Osteoblast (primary cell): ENCODE measurements at regions not wholly inside any gene's neighbourhood (a gene's known extent, or its start where the extent isn't known, plus 50 kb on each side); places are given as distances from the start of the nearest gene placed in this dataset.
A peak's percentile ranks its signal among the peaks of the same experiment; 100 is the strongest.

ENCODE experiments used
- DNase-seq: peaks from one replicate; pipeline ENCODE4 v3.0.0; 2011; ENCODE audit warnings: low spot score, mixed read lengths; ENCODE audit not compliant: insufficient read length; ENCODE audit errors: missing footprints
- H2AFZ ChIP-seq: 2 replicates; pipeline ENCODE4 v1.6.0; 2011; ENCODE audit warnings: mild to moderate bottlenecking, low read length
- H3K27ac ChIP-seq: 2 replicates; pipeline ENCODE4 v1.5.1; 2011; ENCODE audit warnings: mild to moderate bottlenecking, low read depth, low read length, moderate library complexity
- H3K27me3 ChIP-seq: 2 replicates; pipeline ENCODE4 v1.6.0; 2012; ENCODE audit warnings: mild to moderate bottlenecking, control low read depth, inconsistent platforms, low read length, moderate library complexity; ENCODE audit not compliant: insufficient read depth
- H3K36me3 ChIP-seq: 2 replicates; pipeline ENCODE4 v1.5.1; 2011; ENCODE audit warnings: mild to moderate bottlenecking, low read length, control low read depth, moderate library complexity; ENCODE audit not compliant: insufficient read depth
- H3K4me1 ChIP-seq: 2 replicates; pipeline ENCODE4 v1.5.1; 2011; ENCODE audit warnings: mild to moderate bottlenecking, low read length, control low read depth, moderate library complexity; ENCODE audit not compliant: insufficient read depth
- H3K4me2 ChIP-seq: 2 replicates; pipeline ENCODE4 v1.6.0; 2011; ENCODE audit warnings: mild to moderate bottlenecking, low read length; ENCODE audit not compliant: insufficient read depth
- H3K4me3 ChIP-seq: fragments of 200-600 bp; sonication (generic); 3 replicates; pipeline ENCODE4 v1.5.1; 2012; ENCODE audit warnings: mild to moderate bottlenecking, low read length, inconsistent platforms; ENCODE audit not compliant: insufficient read depth
- H3K79me2 ChIP-seq: 2 replicates; pipeline ENCODE4 v1.6.0; 2012; ENCODE audit warnings: mild to moderate bottlenecking, low read length, control low read depth, inconsistent platforms; ENCODE audit not compliant: insufficient read depth
- H3K9me3 ChIP-seq: 2 replicates; pipeline ENCODE4 v1.5.1; 2011; ENCODE audit warnings: low read depth, low read length, control low read depth
- H4K20me1 ChIP-seq: 2 replicates; pipeline ENCODE4 v1.6.0; 2012; ENCODE audit warnings: mild to moderate bottlenecking, low read length, control low read depth; ENCODE audit not compliant: insufficient read depth
- TF ChIP-seq, protein P1 (sequence below): IDR thresholded peaks from 2 replicates; pipeline ENCODE4 v1.5.1; 2011; ENCODE audit warnings: mild to moderate bottlenecking, low read depth, low read length, moderate library complexity; ENCODE audit errors: extremely low read depth

DNA sequence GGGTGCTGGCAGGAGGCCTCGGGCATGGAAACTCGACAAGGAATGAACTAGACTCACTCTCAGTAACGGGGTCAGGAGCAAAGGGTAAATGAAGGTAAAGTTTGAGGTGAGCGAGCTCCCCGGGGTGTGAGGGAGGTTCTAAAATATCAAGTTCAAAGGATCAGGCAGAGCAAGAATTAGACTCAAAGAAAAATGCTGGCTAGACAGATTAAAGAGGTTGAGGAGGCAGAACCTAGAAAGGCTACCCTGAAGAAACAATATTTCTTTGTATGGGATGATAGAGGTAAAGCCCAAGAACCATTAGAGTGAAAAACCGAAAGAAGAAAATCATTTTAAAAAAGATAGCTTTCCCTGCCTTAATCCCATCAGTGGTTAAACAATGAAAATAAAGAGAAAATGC, 386.7 kb upstream of the MEF2C start:
- Histone ChIP-seq H3K27ac (no peak overlapping the region), H3K79me2 (no peaks in the 10 kb centered on the region), H3K4me1 (peaks cover 6% of the 10 kb centered on the region), H3K4me3 (no peak overlapping the region), H3K36me3 (no peaks in the 10 kb centered on the region), H3K27me3 (no peaks in the 10 kb centered on the region), H2AFZ (no peak overlapping the region), H4K20me1 (no peaks in the 10 kb centered on the region), H3K4me2 (no peak overlapping the region), H3K9me3 (no peaks in the 10 kb centered on the region)
- peak; percentile 21 for DNase-seq
- TF ChIP-seq, protein P1, sequence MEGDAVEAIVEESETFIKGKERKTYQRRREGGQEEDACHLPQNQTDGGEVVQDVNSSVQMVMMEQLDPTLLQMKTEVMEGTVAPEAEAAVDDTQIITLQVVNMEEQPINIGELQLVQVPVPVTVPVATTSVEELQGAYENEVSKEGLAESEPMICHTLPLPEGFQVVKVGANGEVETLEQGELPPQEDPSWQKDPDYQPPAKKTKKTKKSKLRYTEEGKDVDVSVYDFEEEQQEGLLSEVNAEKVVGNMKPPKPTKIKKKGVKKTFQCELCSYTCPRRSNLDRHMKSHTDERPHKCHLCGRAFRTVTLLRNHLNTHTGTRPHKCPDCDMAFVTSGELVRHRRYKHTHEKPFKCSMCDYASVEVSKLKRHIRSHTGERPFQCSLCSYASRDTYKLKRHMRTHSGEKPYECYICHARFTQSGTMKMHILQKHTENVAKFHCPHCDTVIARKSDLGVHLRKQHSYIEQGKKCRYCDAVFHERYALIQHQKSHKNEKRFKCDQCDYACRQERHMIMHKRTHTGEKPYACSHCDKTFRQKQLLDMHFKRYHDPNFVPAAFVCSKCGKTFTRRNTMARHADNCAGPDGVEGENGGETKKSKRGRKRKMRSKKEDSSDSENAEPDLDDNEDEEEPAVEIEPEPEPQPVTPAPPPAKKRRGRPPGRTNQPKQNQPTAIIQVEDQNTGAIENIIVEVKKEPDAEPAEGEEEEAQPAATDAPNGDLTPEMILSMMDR = no peak

DNA sequence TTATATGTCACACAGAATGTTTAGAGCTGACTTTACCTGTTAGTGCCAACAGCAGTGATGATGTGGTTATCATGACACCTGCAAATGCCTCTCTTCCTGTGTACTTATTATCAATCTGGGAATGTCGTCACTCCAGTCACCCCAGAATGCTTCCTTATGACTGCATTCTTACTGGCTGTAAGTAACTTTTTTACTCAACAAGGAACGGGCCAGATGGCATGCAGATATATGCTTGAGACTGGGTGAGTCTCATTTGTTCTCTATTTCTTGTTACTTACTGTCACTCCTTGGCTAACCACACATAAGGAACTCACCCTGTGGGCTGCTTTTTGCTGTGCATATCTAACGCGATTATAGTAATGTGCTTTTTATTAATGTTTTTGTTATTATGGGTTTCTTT, 385.5 kb upstream of the MEF2C start:
- Histone ChIP-seq H3K9me3 (no peaks in the 10 kb centered on the region), H4K20me1 (no peaks in the 10 kb centered on the region), H3K27ac (no peak overlapping the region), H3K27me3 (no peaks in the 10 kb centered on the region), H3K36me3 (no peaks in the 10 kb centered on the region), H3K4me3 (no peak overlapping the region), H3K79me2 (no peaks in the 10 kb centered on the region), H3K4me1 (peaks cover 6% of the 10 kb centered on the region), H2AFZ (no peak overlapping the region), H3K4me2 (no peak overlapping the region)
- no peak for DNase-seq
- TF ChIP-seq, protein P1 = no peak

GRCh38 chr5:89267788-89268187, 384.8 kb upstream of the MEF2C start:
- Histone ChIP-seq H3K79me2 (no peaks in the 10 kb centered on the region), H3K4me3 (no peak overlapping the region), H3K36me3 (no peaks in the 10 kb centered on the region), H3K27ac (no peak overlapping the region), H3K27me3 (no peaks in the 10 kb centered on the region), H3K4me2 (no peak overlapping the region), H3K4me1 (peaks cover 6% of the 10 kb centered on the region), H2AFZ (no peak overlapping the region), H3K9me3 (no peaks in the 10 kb centered on the region), H4K20me1 (no peaks in the 10 kb centered on the region)
- DNase-seq = no peak
- TF ChIP-seq, protein P1 = no peak

- Histone ChIP-seq H3K4me3 (no peak overlapping the region), H3K27ac (no peak overlapping the region), H3K4me2 (no peak overlapping the region), H2AFZ (no peak overlapping the region), H3K79me2 (no peaks in the 10 kb centered on the region), H3K4me1 (peaks cover 6% of the 10 kb centered on the region), H3K36me3 (no peaks in the 10 kb centered on the region), H3K9me3 (no peaks in the 10 kb centered on the region), H4K20me1 (no peaks in the 10 kb centered on the region), H3K27me3 (no peaks in the 10 kb centered on the region)
- TF ChIP-seq, protein P1 = no peak
- DNase-seq = peak; percentile 9
Observed at GRCh38 chr5:89265511-89266179, 382.7 kb upstream of the MEF2C start.
